ENCODE measurements at regions not wholly inside any gene's neighbourhood (a gene's known extent, or its start where the extent isn't known, plus 50 kb on each side); places are given as distances from the start of the nearest gene placed in this dataset.

DNA sequence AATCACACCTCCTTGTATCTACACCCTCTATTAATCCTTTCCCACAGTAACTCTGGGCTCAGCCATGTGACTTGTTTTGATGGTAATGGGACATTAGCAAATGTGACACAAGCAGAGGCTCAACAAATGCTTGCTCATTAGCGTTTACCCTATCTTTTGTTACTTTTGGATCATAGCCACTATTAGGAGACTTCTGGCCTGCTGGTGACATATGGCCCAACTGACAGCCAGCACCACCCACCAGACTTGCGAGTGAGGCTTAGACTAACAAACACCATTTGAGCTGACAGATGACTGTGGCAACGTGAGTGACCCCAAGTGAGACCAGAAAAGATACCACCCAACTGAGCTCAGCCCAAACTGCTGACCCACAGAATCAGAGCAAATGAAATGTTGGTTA lies 154.1 kb downstream of the OLFM4 start:
- intact Hi-C loops (cut with micrococcal nuclease): no loop called here
- Histone ChIP-seq H3K4me2 (replicated peaks; ENCODE audit: extremely low read depth, low read length, poor library complexity, severe bottlenecking) (no peak overlapping the region), H3K27me3 (ENCODE audit: control insufficient read depth in 2 of 2, insufficient read depth in 2 of 2, low read length in 2 of 2) (no peaks in the 10 kb centered on the region), H3K4me3 (replicated peaks in 1 of 3; ENCODE audit: low read depth in 2 of 3, low read length in 3 of 3) (no peak overlapping the region), H3K36me3 (replicated peaks in 1 of 2; ENCODE audit: control insufficient read depth in 1 of 2, insufficient read depth in 2 of 2, low read length in 2 of 2) (no peaks in the 10 kb centered on the region), H3K27ac (ENCODE audit: low read depth in 1 of 2, low read length in 2 of 2) (no peak overlapping the region), H4K20me1 (ENCODE audit: insufficient read depth, low read length) (no peaks in the 10 kb centered on the region), H3K9ac (ENCODE audit: insufficient read depth, low read length, poor library complexity, severe bottlenecking) (no peak overlapping the region), H3K79me2 (ENCODE audit: insufficient read depth, low read length) (no peaks in the 10 kb centered on the region), H3K4me1 (ENCODE audit: control insufficient read depth in 1 of 2, insufficient read depth in 2 of 2, low read length in 2 of 2) (no peaks in the 10 kb centered on the region), H2AFZ (ENCODE audit: insufficient read depth, low read depth, low read length, poor library complexity, severe bottlenecking) (no peak overlapping the region), H3K9me3 (replicated peaks in 1 of 2; ENCODE audit: control insufficient read depth in 1 of 2, insufficient read depth in 1 of 2, low read length in 2 of 2) (peaks cover 4 to 10% of the 10 kb centered on the region in 2 donors)
- DNase-seq: no peak
- H3K4me1 Mint-ChIP-seq: no peaks in the 10 kb centered on the region
- H3K4me3 Mint-ChIP-seq: no peak overlapping the region
- H3K27me3 Mint-ChIP-seq (ENCODE audit: low read depth in 3 of 3): peaks cover 0 to 2% (median 0%) of the 10 kb centered on the region in 3 donors
- H3K27ac Mint-ChIP-seq: no peak overlapping the region
- 70% methylated on average over 2 of the region's 3 CpGs for WGBS (ENCODE audit: insufficient coverage)
- no peaks in the 10 kb centered on the region for H3K36me3 Mint-ChIP-seq
- H3K9me3 Mint-ChIP-seq: peaks cover 3 to 17% (median 12%) of the 10 kb centered on the region in 7 donors
- TF ChIP-seq, protein P1, sequence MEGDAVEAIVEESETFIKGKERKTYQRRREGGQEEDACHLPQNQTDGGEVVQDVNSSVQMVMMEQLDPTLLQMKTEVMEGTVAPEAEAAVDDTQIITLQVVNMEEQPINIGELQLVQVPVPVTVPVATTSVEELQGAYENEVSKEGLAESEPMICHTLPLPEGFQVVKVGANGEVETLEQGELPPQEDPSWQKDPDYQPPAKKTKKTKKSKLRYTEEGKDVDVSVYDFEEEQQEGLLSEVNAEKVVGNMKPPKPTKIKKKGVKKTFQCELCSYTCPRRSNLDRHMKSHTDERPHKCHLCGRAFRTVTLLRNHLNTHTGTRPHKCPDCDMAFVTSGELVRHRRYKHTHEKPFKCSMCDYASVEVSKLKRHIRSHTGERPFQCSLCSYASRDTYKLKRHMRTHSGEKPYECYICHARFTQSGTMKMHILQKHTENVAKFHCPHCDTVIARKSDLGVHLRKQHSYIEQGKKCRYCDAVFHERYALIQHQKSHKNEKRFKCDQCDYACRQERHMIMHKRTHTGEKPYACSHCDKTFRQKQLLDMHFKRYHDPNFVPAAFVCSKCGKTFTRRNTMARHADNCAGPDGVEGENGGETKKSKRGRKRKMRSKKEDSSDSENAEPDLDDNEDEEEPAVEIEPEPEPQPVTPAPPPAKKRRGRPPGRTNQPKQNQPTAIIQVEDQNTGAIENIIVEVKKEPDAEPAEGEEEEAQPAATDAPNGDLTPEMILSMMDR (IDR thresholded peaks at IDR 0.05): no peak

DNA sequence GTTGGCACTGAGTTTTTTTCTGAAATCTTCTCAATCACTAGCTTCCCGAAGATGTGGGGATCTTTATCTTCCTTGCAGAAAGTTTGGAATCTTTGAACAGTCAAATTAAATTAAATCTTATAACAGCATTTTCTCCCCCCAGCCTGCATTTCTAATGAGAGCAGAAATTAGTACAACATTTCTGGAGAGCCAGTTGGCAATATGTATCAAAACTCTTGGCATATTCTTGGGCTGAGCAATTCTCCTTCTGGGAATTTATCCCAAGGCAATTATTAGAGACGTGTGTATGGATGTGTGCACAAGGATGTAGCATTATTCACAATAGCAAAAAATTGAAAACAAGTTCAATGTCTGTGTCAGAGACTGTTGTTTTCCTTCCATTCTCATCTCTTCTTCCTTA lies 159.5 kb downstream of the OLFM4 start:
- Mint-ChIP-seq H3K4me3 (no peak overlapping the region), H3K36me3 (no peaks in the 10 kb centered on the region), H3K27ac (no peak overlapping the region), H3K27me3 (ENCODE audit: low read depth in 3 of 3) (peaks cover 0 to 2% (median 0%) of the 10 kb centered on the region in 3 donors), H3K4me1 (no peaks in the 10 kb centered on the region), H3K9me3 (peaks cover 3 to 15% (median 10%) of the 10 kb centered on the region in 7 donors)
- H3K36me3 ChIP-seq (replicated peaks in 1 of 2; ENCODE audit: control insufficient read depth in 1 of 2, insufficient read depth in 2 of 2, low read length in 2 of 2): no peaks in the 10 kb centered on the region
- H3K4me3 ChIP-seq (replicated peaks in 1 of 3; ENCODE audit: low read depth in 2 of 3, low read length in 3 of 3): no peak overlapping the region
- no peak overlapping the region for H2AFZ ChIP-seq (ENCODE audit: insufficient read depth, low read depth, low read length, poor library complexity, severe bottlenecking)
- H3K9me3 ChIP-seq (replicated peaks in 1 of 2; ENCODE audit: control insufficient read depth in 1 of 2, insufficient read depth in 1 of 2, low read length in 2 of 2): peaks cover 4 to 7% of the 10 kb centered on the region in 2 donors
- no peak for DNase-seq
- no CpG with 5 or more reads among the region's 2 CpGs for WGBS (ENCODE audit: insufficient coverage)
- no peaks in the 10 kb centered on the region for H3K79me2 ChIP-seq (ENCODE audit: insufficient read depth, low read length)
- H4K20me1 ChIP-seq (ENCODE audit: insufficient read depth, low read length): no peaks in the 10 kb centered on the region
- no peaks in the 10 kb centered on the region for H3K4me1 ChIP-seq (ENCODE audit: control insufficient read depth in 1 of 2, insufficient read depth in 2 of 2, low read length in 2 of 2)
- TF ChIP-seq, protein P1 (IDR thresholded peaks at IDR 0.05): no peak
- intact Hi-C loops (cut with micrococcal nuclease): no loop called here
- H3K9ac ChIP-seq (ENCODE audit: insufficient read depth, low read length, poor library complexity, severe bottlenecking): no peak overlapping the region
- no peak overlapping the region for H3K27ac ChIP-seq (ENCODE audit: low read depth in 1 of 2, low read length in 2 of 2)
- H3K4me2 ChIP-seq (replicated peaks; ENCODE audit: extremely low read depth, low read length, poor library complexity, severe bottlenecking): no peak overlapping the region
- H3K27me3 ChIP-seq (ENCODE audit: control insufficient read depth in 2 of 2, insufficient read depth in 2 of 2, low read length in 2 of 2): no peaks in the 10 kb centered on the region
